ENCODE measurements at regions not wholly inside any gene's neighbourhood (a gene's known extent, or its start where the extent isn't known, plus 50 kb on each side); places are given as distances from the start of the nearest gene placed in this dataset.

GRCh38 chr7:26437003-26437532, 145.4 kb downstream of the SNX10 start:
- ChIA-PET CTCF (no interaction called here), RAD21 (ENCODE audit: low non-redundant PET in 1 of 2, low total read pairs in 2 of 2, uncharacterized antibody in 2 of 2, unreplicated experiment in 2 of 2) (no interaction called here), POLR2A (no interaction called here)
- no TSS peak for BruUV-seq (replicated peaks)
- TF ChIP-seq ZNF274 (IDR thresholded peaks at IDR 0.05; ENCODE audit: low read depth, low read length) = no peak
- no peak for TF ChIP-seq ZFX (IDR thresholded peaks at IDR 0.05)
- TF ChIP-seq RAD21 (IDR thresholded peaks at IDR 0.05; ENCODE audit: low read depth) = no peak
- no peak for TF ChIP-seq EZH2 (IDR thresholded peaks at IDR 0.05)
- no peak for TF ChIP-seq POLR2A (IDR thresholded peaks at IDR 0.05; ENCODE audit: borderline replicate concordance, extremely low read depth, insufficient read depth, insufficient read length)
- no peak for TF ChIP-seq SP1 (IDR thresholded peaks at IDR 0.05; ENCODE audit: low read depth)
- TF ChIP-seq EZH2phosphoT487 (IDR thresholded peaks at IDR 0.05; ENCODE audit: borderline replicate concordance) = no peak
- TF ChIP-seq JUND (IDR thresholded peaks at IDR 0.05) = no peak
- no peak for TF ChIP-seq CTCF (IDR thresholded peaks at IDR 0.05 in 2 of 3, conservative IDR thresholded peaks at IDR 0.05 in 1 of 3; ENCODE audit: borderline replicate concordance in 1 of 3, insufficient read depth in 1 of 3, low read depth in 2 of 3, low read length in 2 of 3)
- no peak for TF ChIP-seq CEBPB (IDR thresholded peaks at IDR 0.05; ENCODE audit: low read depth)
- no peak for TF ChIP-seq CBX3 (IDR thresholded peaks at IDR 0.05; ENCODE audit: low read depth)
- no peak for TF ChIP-seq EGR1 (IDR thresholded peaks at IDR 0.05; ENCODE audit: low read depth)
- TF ChIP-seq ATF3 (IDR thresholded peaks at IDR 0.05) = no peak
- H3K27ac ChIP-seq (ENCODE audit: low read depth, low read length) = no peak overlapping the region
- no peak overlapping the region for H3K4me3 ChIP-seq (replicated peaks in 1 of 2; ENCODE audit: low read depth in 1 of 2, low read length in 2 of 2)
- ATAC-seq (no peak), DNase-seq (ENCODE audit: low read depth, low spot score) (no peak)
- intact Hi-C loops (cut with micrococcal nuclease) = no loop called here
- H4K20me1 ChIP-seq (ENCODE audit: insufficient read depth) = no peaks in the 10 kb centered on the region
- H3K27me3 ChIP-seq (ENCODE audit: insufficient read depth, low read length) = no peaks in the 10 kb centered on the region
- no peaks in the 10 kb centered on the region for H3K9me2 ChIP-seq (ENCODE audit: insufficient read depth)
- H3K9ac ChIP-seq (ENCODE audit: low read length) = no peak overlapping the region
- H3K9me3 ChIP-seq (ENCODE audit: control insufficient read depth in 1 of 2, insufficient read depth in 1 of 2, low read depth in 1 of 2, low read length in 2 of 2) = no peaks in the 10 kb centered on the region
- no peaks in the 10 kb centered on the region for H3K4me1 ChIP-seq (ENCODE audit: control insufficient read depth in 1 of 2, insufficient read depth in 2 of 2, low read length in 2 of 2)
- no peak overlapping the region for H2AFZ ChIP-seq (ENCODE audit: low read depth, low read length, poor library complexity, severe bottlenecking)
- no peaks in the 10 kb centered on the region for H3K36me3 ChIP-seq (ENCODE audit: control insufficient read depth in 1 of 2, insufficient read depth in 2 of 2, low read length in 2 of 2)
- H3K79me2 ChIP-seq (ENCODE audit: insufficient read depth, low read length) = no peaks in the 10 kb centered on the region
- no peak overlapping the region for H3K4me2 ChIP-seq (ENCODE audit: low read length)
